Stomach (tissue), 4 donors: ENCODE measurements at regions not wholly inside any gene's neighbourhood (a gene's known extent, or its start where the extent isn't known, plus 50 kb on each side); places are given as distances from the start of the nearest gene placed in this dataset.

Source experiments
- CTCF ChIP-seq, 7 experiments: fragments of 450-650 bp in 4 of 7; fragments of 200-600 bp in 3 of 7; sonication (generic) in 3 of 7; IDR thresholded peaks; one replicate each; pipeline ENCODE4 v1.5.1; 2016 to 2019; ENCODE audit warnings: antibody characterized with exemption in 7 of 7, control low read depth in 2 of 7, mild to moderate bottlenecking in 1 of 7
- POLR2A ChIP-seq, 4 donors: fragments of 450-650 bp; IDR thresholded peaks; one replicate each; pipeline ENCODE4 v1.6.1; 2016; ENCODE audit warnings: antibody characterized with exemption in 4 of 4, control low read depth in 2 of 4, mild to moderate bottlenecking in 1 of 4, moderate library complexity in 1 of 4
- POLR2AphosphoS5 ChIP-seq, 3 donors: sonication (generic); formaldehyde crosslinking; IDR thresholded peaks; one replicate each; pipeline ENCODE4 v1.6.1; 2016; ENCODE audit warnings: antibody characterized with exemption in 3 of 3

GRCh38 chr1:157411769-157412168, 140.5 kb downstream of the FCRL5 start:
- no peak for TF ChIP-seq POLR2A (IDR thresholded peaks at IDR 0.05)
- no peak for TF ChIP-seq CTCF (IDR thresholded peaks at IDR 0.05)
- TF ChIP-seq POLR2AphosphoS5 (IDR thresholded peaks at IDR 0.05), result no peak
